NCI-H226 (cell line): ENCODE measurements at regions not wholly inside any gene's neighbourhood (a gene's known extent, or its start where the extent isn't known, plus 50 kb on each side); places are given as distances from the start of the nearest gene placed in this dataset.

Experiments used
- DNase-seq: peaks from one replicate; pipeline ENCODE4 v3.0.0-alpha.2; 2015

GRCh38 chr2:122590524-122590923 is 835.1 kb downstream of the TSN start:
- DNase-seq = no peak

- no peak for DNase-seq
Observed at GRCh38 chr2:122595065-122595464, 839.6 kb downstream of the TSN start.

GRCh38 chr2:122596598-122596997 is 841.1 kb downstream of the TSN start:
- DNase-seq = no peak

GRCh38 chr2:122598784-122599183 is 843.3 kb downstream of the TSN start:
- DNase-seq = no peak

GRCh38 chr2:122610948-122611609 is 855.6 kb downstream of the TSN start:
- DNase-seq = no peak

- DNase-seq = no peak
Observed at GRCh38 chr2:122622934-122623333, 867.5 kb downstream of the TSN start.

GRCh38 chr2:122627388-122627787 is 871.9 kb downstream of the TSN start:
- no peak for DNase-seq

GRCh38 chr2:122634256-122634655 is 878.8 kb downstream of the TSN start:
- peak; percentile 19 for DNase-seq

- no peak for DNase-seq
Observed at GRCh38 chr2:122634920-122635319, 879.5 kb downstream of the TSN start.

- DNase-seq = no peak
Observed at GRCh38 chr2:122635686-122636085, 880.2 kb downstream of the TSN start.

- DNase-seq = no peak
Observed at GRCh38 chr2:122636097-122636496, 880.6 kb downstream of the TSN start.

GRCh38 chr2:122639176-122639575 is 883.7 kb downstream of the TSN start:
- DNase-seq = no peak

- DNase-seq = no peak
Observed at GRCh38 chr2:122639711-122640110, 884.3 kb downstream of the TSN start.

- no peak for DNase-seq
Observed at GRCh38 chr2:122643725-122644329, 888.4 kb downstream of the TSN start.

- DNase-seq = no peak
Observed at GRCh38 chr2:122651236-122651635, 895.8 kb downstream of the TSN start.

- no peak for DNase-seq
Observed at GRCh38 chr2:122651780-122652179, 896.3 kb downstream of the TSN start.

GRCh38 chr2:122652670-122653069 is 897.2 kb downstream of the TSN start:
- DNase-seq = no peak

GRCh38 chr2:122656403-122656802 is 901.0 kb downstream of the TSN start:
- DNase-seq = no peak

GRCh38 chr2:122660786-122661634 is 905.6 kb downstream of the TSN start:
- no peak for DNase-seq

- DNase-seq = no peak
Observed at GRCh38 chr2:122663620-122664019, 908.2 kb downstream of the TSN start.

GRCh38 chr2:122669627-122670026 is 914.2 kb downstream of the TSN start:
- DNase-seq = no peak

GRCh38 chr2:122670897-122671296 is 915.4 kb downstream of the TSN start:
- DNase-seq = no peak

- DNase-seq = no peak
Observed at GRCh38 chr2:122680662-122681061, 925.2 kb downstream of the TSN start.

- DNase-seq = no peak
Observed at GRCh38 chr2:122681626-122682025, 926.2 kb downstream of the TSN start.
